SK-N-SH (cell line): ENCODE measurements at regions not wholly inside any gene's neighbourhood (a gene's known extent, or its start where the extent isn't known, plus 50 kb on each side); places are given as distances from the start of the nearest gene placed in this dataset.

ENCODE experiments used
- CTCF ChIA-PET: fragments of 300-600, 350-600 bp; formaldehyde crosslinking; extraction: SDS; loops from one replicate; lab custom pipeline; 2021; lab: Yijun Ruan, JAX
- POLR2A ChIA-PET: fragments of 350-600 bp; sonication (Branson Sonifier 250); formaldehyde crosslinking; extraction: SDS; loops from one replicate; lab custom pipeline; 2020; ENCODE audit warnings: antibody characterized with exemption, inconsistent platforms; lab: Yijun Ruan, JAX
- DNase-seq: peaks from one replicate; pipeline ENCODE4 v3.0.0; 2012
- H2AFZ ChIP-seq: fragments of 200-600 bp; sonication (generic); 2 replicates; pipeline ENCODE4 v1.8.1; 2016; ENCODE audit warnings: antibody characterized with exemption, mild to moderate bottlenecking, low read depth
- H3F3A ChIP-seq: fragments of 200-600 bp; sonication (generic); replicated peaks from 2 replicates; pipeline ENCODE3; 2016; ENCODE audit warnings: antibody characterized with exemption, mild to moderate bottlenecking; ENCODE audit not compliant: insufficient read depth
- H3K27ac ChIP-seq, 2 experiments: fragments of 200-500 bp in 1 of 2; fragments of 200-600 bp in 1 of 2; sonication (Bioruptor generic) in 1 of 2; sonication (generic), shearing (Covaris generic) in 1 of 2; 2 replicates each; pipeline versions ENCODE4 v1.5.1 to v1.6.1; 2014 to 2016; ENCODE audit warnings: low read depth in 2 of 2, inconsistent platforms in 1 of 2, low read length in 1 of 2, mild to moderate bottlenecking in 1 of 2, mixed read lengths in 1 of 2
- H3K27me3 ChIP-seq: fragments of 200-600 bp; sonication (generic), shearing (Covaris generic); 2 replicates; pipeline ENCODE4 v1.6.1; 2016; ENCODE audit warnings: mixed run types; ENCODE audit not compliant: insufficient read depth
- H3K36me3 ChIP-seq, 2 experiments: fragments of 200-500 bp in 1 of 2; fragments of 200-600 bp in 1 of 2; sonication (Bioruptor generic) in 1 of 2; sonication (generic) in 1 of 2; replicated peaks in 1 of 2; 2 replicates each; pipeline versions ENCODE3 to v1.5.1; 2014 to 2016; ENCODE audit warnings: low read length in 1 of 2, mild to moderate bottlenecking in 1 of 2; ENCODE audit not compliant: insufficient read depth in 2 of 2, control insufficient read depth in 1 of 2
- H3K4me1 ChIP-seq, 2 experiments: fragments of 200-500 bp in 1 of 2; fragments of 200-600 bp in 1 of 2; sonication (Bioruptor generic) in 1 of 2; sonication (generic), shearing (Covaris generic) in 1 of 2; 2 replicates each; pipeline versions ENCODE4 v1.5.1 to v1.6.1; 2014 to 2016; ENCODE audit warnings: low read depth in 1 of 2, low read length in 1 of 2, mixed run types in 1 of 2; ENCODE audit not compliant: insufficient read depth in 2 of 2, control insufficient read depth in 1 of 2
- H3K4me2 ChIP-seq: fragments of 200-600 bp; sonication (generic), shearing (Covaris generic); 2 replicates; pipeline ENCODE4 v1.6.1; 2017; ENCODE audit warnings: mixed run types
- H3K4me3 ChIP-seq, 2 experiments: fragments of 200-500 bp in 1 of 2; fragments of 200-600 bp in 1 of 2; sonication (Bioruptor generic) in 1 of 2; sonication (generic), shearing (Covaris generic) in 1 of 2; 2 replicates each; pipeline versions ENCODE4 v1.5.1 to v1.8.1; 2014 to 2016; ENCODE audit warnings: low read depth in 2 of 2, inconsistent platforms in 1 of 2, low read length in 1 of 2, mild to moderate bottlenecking in 1 of 2, mixed read lengths in 1 of 2, moderate library complexity in 1 of 2
- H3K79me2 ChIP-seq: fragments of 200-600 bp; sonication (generic); 2 replicates; pipeline ENCODE4 v1.8.1; 2017; ENCODE audit warnings: mild to moderate bottlenecking; ENCODE audit not compliant: insufficient read depth
- H3K9ac ChIP-seq: fragments of 200-600 bp; sonication (generic); 2 replicates; pipeline ENCODE4 v1.6.1; 2017; ENCODE audit warnings: mixed run types
- H3K9me2 ChIP-seq: fragments of 200-600 bp; sonication (generic); 2 replicates; pipeline ENCODE4 v1.6.1; 2017; ENCODE audit warnings: mixed run types
- H3K9me3 ChIP-seq: fragments of 200-600 bp; sonication (generic); 2 replicates; pipeline ENCODE4 v1.6.1; 2017; ENCODE audit warnings: mixed run types, mild to moderate bottlenecking, moderate library complexity
- H4K20me1 ChIP-seq: fragments of 200-600 bp; sonication (generic); 2 replicates; pipeline ENCODE4 v1.6.1; 2017; ENCODE audit warnings: mild to moderate bottlenecking, mixed run types; ENCODE audit not compliant: insufficient read depth
- CHD2 ChIP-seq: fragments of 150-350 bp; IDR thresholded peaks from 2 replicates; pipeline ENCODE4 v1.6.1; 2018; ENCODE audit warnings: low read length; ENCODE audit not compliant: partially characterized antibody
- ELF1 ChIP-seq: IDR thresholded peaks from 2 replicates; pipeline ENCODE4 v1.4.0; 2012
- EP300 ChIP-seq, 2 experiments: IDR thresholded peaks; 2 replicates each; pipeline versions ENCODE4 v1.4.0 to v1.6.1; 2012; ENCODE audit warnings: borderline replicate concordance in 1 of 2, low read depth in 1 of 2, low read length in 1 of 2
- EZH2phosphoT487 ChIP-seq: fragments of 200-600 bp; sonication (generic); IDR thresholded peaks from 2 replicates; pipeline ENCODE4 v1.6.1; 2017; ENCODE audit warnings: low read depth, mixed run types, mild to moderate bottlenecking, antibody characterized with exemption, moderate library complexity, borderline replicate concordance
- MEF2A ChIP-seq: IDR thresholded peaks from 2 replicates; pipeline ENCODE4 v1.4.0; 2012; ENCODE audit warnings: low read depth, borderline replicate concordance
- MXI1 ChIP-seq: IDR thresholded peaks from 2 replicates; pipeline ENCODE4 v1.6.1; 2012; ENCODE audit warnings: mild to moderate bottlenecking, low read depth, low read length, improper control_type of control experiment
- NRF1 ChIP-seq: IDR thresholded peaks from 2 replicates; pipeline ENCODE4 v1.6.1; 2012; ENCODE audit warnings: low read depth, mild to moderate bottlenecking, low read length
- POLR2AphosphoS5 ChIP-seq: IDR thresholded peaks from 2 replicates; pipeline ENCODE4 v1.6.1; 2012; ENCODE audit warnings: low read depth, low read length
- RAD21 ChIP-seq: IDR thresholded peaks from 2 replicates; pipeline ENCODE4 v1.6.1; 2012; ENCODE audit warnings: mild to moderate bottlenecking, low read length
- RCOR1 ChIP-seq: fragments of 150-350 bp; IDR thresholded peaks from 2 replicates; pipeline ENCODE4 v1.6.1; 2017; ENCODE audit warnings: antibody characterized with exemption, low read length
- WGBS: methylation state at CpG from one replicate; pipeline ENCODE4 v1.1.6; 2017; ENCODE audit warnings: low lambda C conversion rate; 5-methylcytosine and 5-hydroxymethylcytosine counted together
- TF ChIP-seq, protein P1 (sequence below): IDR thresholded peaks from 2 replicates; pipeline ENCODE4 v1.4.0; 2012; ENCODE audit warnings: low read depth
- TF ChIP-seq, protein P2 (sequence below): IDR thresholded peaks from 2 replicates; pipeline ENCODE4; 2012
- TF ChIP-seq, protein P3 (sequence below): fragments of 150-350 bp; IDR thresholded peaks from 2 replicates; pipeline ENCODE4 v1.6.1; 2017; ENCODE audit warnings: antibody characterized with exemption, low read length, low read depth, borderline replicate concordance

DNA sequence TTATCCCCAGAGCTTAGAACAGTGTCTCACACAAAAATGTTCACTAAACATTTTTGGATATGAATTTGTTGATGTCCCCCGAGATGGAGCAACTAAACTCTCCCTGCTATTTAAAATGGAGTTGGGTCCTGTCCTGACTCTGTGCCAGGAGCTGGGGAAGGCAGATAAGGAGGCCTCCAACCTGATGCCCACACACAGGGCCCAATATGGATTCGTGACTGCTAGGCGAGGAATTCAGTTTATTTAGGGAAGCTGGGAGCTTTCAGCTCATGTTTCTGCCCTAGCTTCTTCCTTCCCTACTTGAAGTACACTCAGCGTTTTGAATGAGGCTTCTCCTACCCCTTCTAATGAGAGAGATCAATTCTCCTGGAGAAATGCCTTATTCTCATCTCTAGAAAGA lies 373.0 kb upstream of the LARGE1 start (continued):
- no peak for TF ChIP-seq NRF1
- TF ChIP-seq CHD2: no peak
- TF ChIP-seq EP300 (IDR thresholded peaks at IDR 0.05; ENCODE audit: borderline replicate concordance in 1 of 2, low read depth in 1 of 2, low read length in 1 of 2): no peak
- TF ChIP-seq MXI1: no peak
- TF ChIP-seq RAD21: no peak

DNA sequence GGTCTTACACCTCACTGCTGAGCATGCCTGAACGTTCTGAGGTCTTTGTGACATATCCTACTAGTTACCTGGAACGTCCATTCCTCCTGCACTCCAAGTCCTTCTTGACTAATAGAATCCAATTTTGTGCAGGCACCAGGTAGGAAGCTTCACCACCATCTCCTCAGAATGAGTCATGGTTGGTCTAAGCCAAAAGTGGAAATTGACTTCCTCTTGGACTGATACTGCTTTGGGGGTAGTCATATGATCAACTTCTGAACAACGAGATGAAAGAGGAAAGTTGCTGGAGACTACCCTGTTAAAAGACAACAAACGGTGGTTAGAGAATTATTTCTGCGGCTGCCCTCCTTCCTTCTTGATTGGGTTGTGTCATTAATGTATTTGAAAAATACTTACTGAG lies 374.2 kb upstream of the LARGE1 start:
- H3K4me2 ChIP-seq: no peak overlapping the region
- H3K9me2 ChIP-seq: no peaks in the 10 kb centered on the region
- ChIA-PET CTCF (no interaction called here), POLR2A (no interaction called here)
- H3K4me3 ChIP-seq: no peak overlapping the region
- WGBS: 18% methylated on average over 5 of the region's 5 CpGs
- H3K36me3 ChIP-seq: no peaks in the 10 kb centered on the region
- DNase-seq: no peak
- no peaks in the 10 kb centered on the region for H3K4me1 ChIP-seq
- H3K9me3 ChIP-seq: no peaks in the 10 kb centered on the region
- H3F3A ChIP-seq: no peaks in the 10 kb centered on the region
- no peak overlapping the region for H3K27ac ChIP-seq
- H3K27me3 ChIP-seq: no peaks in the 10 kb centered on the region
- no peaks in the 10 kb centered on the region for H4K20me1 ChIP-seq
- no peak overlapping the region for H3K9ac ChIP-seq
- TF ChIP-seq EZH2phosphoT487: no peak
- TF ChIP-seq MEF2A: no peak
- no peak for TF ChIP-seq MXI1
- TF ChIP-seq, protein P1, sequence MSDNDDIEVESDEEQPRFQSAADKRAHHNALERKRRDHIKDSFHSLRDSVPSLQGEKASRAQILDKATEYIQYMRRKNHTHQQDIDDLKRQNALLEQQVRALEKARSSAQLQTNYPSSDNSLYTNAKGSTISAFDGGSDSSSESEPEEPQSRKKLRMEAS: no peak
- TF ChIP-seq ELF1: no peak
- no peak overlapping the region for H2AFZ ChIP-seq
- H3K79me2 ChIP-seq: no peaks in the 10 kb centered on the region

DNA sequence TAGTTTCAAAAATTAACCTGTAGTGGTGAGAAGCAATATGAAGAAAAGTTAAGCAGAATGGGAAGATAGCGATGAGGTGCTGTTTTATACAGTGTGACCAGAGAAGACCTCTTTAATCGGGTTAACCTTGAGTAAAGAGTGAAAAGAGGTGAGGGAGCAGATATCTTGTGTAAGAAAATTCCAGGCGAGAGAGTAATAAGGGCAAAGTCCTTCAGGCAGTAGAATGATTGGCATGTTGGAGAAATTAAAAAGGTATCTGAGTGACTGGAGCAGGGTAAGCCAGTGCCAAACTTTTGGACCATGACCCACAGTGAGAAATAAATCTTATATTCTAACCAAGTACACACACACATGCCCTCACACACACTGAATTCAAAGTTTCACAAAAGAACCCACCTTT lies 374.7 kb upstream of the LARGE1 start:
- WGBS: 5% methylated on average over 3 of the region's 3 CpGs
- Histone ChIP-seq H3K36me3 (no peaks in the 10 kb centered on the region), H3K9ac (no peak overlapping the region)

More for the DNA sequence above, 374.7 kb upstream of the LARGE1 start:
- POLR2A ChIA-PET: no interaction called here
- no peaks in the 10 kb centered on the region for H3K4me1 ChIP-seq
- H3F3A ChIP-seq: no peaks in the 10 kb centered on the region
- H3K4me2 ChIP-seq: no peak overlapping the region
- TF ChIP-seq, protein P2, sequence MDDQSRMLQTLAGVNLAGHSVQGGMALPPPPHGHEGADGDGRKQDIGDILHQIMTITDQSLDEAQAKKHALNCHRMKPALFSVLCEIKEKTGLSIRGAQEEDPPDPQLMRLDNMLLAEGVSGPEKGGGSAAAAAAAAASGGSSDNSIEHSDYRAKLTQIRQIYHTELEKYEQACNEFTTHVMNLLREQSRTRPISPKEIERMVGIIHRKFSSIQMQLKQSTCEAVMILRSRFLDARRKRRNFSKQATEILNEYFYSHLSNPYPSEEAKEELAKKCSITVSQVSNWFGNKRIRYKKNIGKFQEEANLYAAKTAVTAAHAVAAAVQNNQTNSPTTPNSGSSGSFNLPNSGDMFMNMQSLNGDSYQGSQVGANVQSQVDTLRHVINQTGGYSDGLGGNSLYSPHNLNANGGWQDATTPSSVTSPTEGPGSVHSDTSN: no peak
- TF ChIP-seq, protein P3, sequence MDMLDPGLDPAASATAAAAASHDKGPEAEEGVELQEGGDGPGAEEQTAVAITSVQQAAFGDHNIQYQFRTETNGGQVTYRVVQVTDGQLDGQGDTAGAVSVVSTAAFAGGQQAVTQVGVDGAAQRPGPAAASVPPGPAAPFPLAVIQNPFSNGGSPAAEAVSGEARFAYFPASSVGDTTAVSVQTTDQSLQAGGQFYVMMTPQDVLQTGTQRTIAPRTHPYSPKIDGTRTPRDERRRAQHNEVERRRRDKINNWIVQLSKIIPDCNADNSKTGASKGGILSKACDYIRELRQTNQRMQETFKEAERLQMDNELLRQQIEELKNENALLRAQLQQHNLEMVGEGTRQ: no peak
- TF ChIP-seq NRF1 (no peak), RCOR1 (no peak), EZH2phosphoT487 (no peak), POLR2AphosphoS5 (no peak), EP300 (IDR thresholded peaks at IDR 0.05; ENCODE audit: borderline replicate concordance in 1 of 2, low read depth in 1 of 2, low read length in 1 of 2) (no peak)
- no peaks in the 10 kb centered on the region for H4K20me1 ChIP-seq
- H3K9me3 ChIP-seq: no peaks in the 10 kb centered on the region
- no peak overlapping the region for H3K4me3 ChIP-seq
- no peaks in the 10 kb centered on the region for H3K79me2 ChIP-seq
- CTCF ChIA-PET: no interaction called here
- no peaks in the 10 kb centered on the region for H3K9me2 ChIP-seq
- no peak overlapping the region for H3K27ac ChIP-seq
- no peak overlapping the region for H2AFZ ChIP-seq
- H3K27me3 ChIP-seq: no peaks in the 10 kb centered on the region
- DNase-seq: no peak
